Vagina (tissue), 2 donors: ENCODE measurements at regions not wholly inside any gene's neighbourhood (a gene's known extent, or its start where the extent isn't known, plus 50 kb on each side); places are given as distances from the start of the nearest gene placed in this dataset.
"Not testable (repeated sequence)": the region's sequence is repeated elsewhere in the genome, so short reads cannot be mapped to it uniquely, and the experiment has no call there.

Source experiments
- DNase-seq, 2 donors: peaks; one replicate each; pipeline ENCODE4 v3.0.0-alpha.2; 2017; ENCODE audit errors: extremely low spot score in 2 of 2
- H3K27ac ChIP-seq: fragments of 200-600 bp; sonication (generic); one replicate; pipeline ENCODE4 v1.5.1; 2019
- H3K27me3 ChIP-seq: fragments of 200-600 bp; sonication (generic); one replicate; pipeline ENCODE4 v1.5.1; 2019
- H3K36me3 ChIP-seq, 2 donors: fragments of 200-600 bp; sonication (generic); one replicate each; pipeline ENCODE4 v1.5.1; 2017 to 2019
- H3K4me1 ChIP-seq: fragments of 200-600 bp; sonication (generic); one replicate; pipeline ENCODE4 v1.5.1; 2019
- H3K4me3 ChIP-seq, 2 donors: fragments of 200-600 bp; sonication (generic); 1 replicate in 1 of 2; 2 replicates in 1 of 2; pipeline ENCODE4 v1.5.1; 2016 to 2019
- H3K9me3 ChIP-seq: fragments of 200-600 bp; sonication (generic); one replicate; pipeline ENCODE4 v1.5.1; 2019
- POLR2A ChIP-seq, 2 donors: fragments of 450-650 bp; IDR thresholded peaks; one replicate each; pipeline ENCODE4 v1.6.1; 2017; ENCODE audit warnings: antibody characterized with exemption in 2 of 2, mild to moderate bottlenecking in 2 of 2, moderate library complexity in 2 of 2
- POLR2AphosphoS5 ChIP-seq, 2 donors: sonication (generic); formaldehyde crosslinking; IDR thresholded peaks; one replicate each; pipeline ENCODE4 v1.9.0; 2017; ENCODE audit warnings: antibody characterized with exemption in 2 of 2, mild to moderate bottlenecking in 2 of 2, low read depth in 1 of 2; ENCODE audit not compliant: insufficient read depth in 1 of 2
- intact Hi-C: fragments of 100-400 bp; cut with DNase I; formaldehyde crosslinking; loops from one replicate; pipeline ENCODE4 v1.15.1; 2023
- TF ChIP-seq, protein P1 (sequence below), 3 experiments: fragments of 450-650 bp in 2 of 3; fragments of 200-600 bp in 1 of 3; sonication (generic) in 1 of 3; IDR thresholded peaks; one replicate each; pipeline ENCODE4 v1.5.1; 2017 to 2019; ENCODE audit warnings: antibody characterized with exemption in 3 of 3, mild to moderate bottlenecking in 2 of 3, moderate library complexity in 2 of 3

DNA sequence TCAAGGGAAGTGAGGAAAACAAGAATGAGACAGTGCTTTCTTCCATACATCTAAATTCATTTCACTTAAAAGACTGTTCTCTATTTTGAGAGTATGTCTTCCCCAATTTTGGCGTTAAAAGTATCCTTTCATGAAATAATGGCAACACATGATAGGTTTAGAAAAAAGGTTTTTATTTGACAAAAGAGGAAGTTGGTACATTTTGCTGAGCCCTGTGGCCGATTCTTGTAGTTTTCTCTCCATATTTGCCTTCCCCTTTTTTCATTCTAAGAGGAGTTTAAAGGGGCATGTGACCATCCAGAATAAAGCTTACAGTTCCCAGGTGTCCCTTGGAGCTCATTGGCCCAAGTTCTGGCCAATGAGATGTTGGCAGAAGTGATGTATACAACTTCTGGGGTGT lies 140.4 kb upstream of the KCNE2 start:
- no peaks in the 10 kb centered on the region for H3K27me3 ChIP-seq
- no peak overlapping the region for H3K27ac ChIP-seq
- TF ChIP-seq POLR2AphosphoS5 (IDR thresholded peaks at IDR 0.05; ENCODE audit: insufficient read depth in 1 of 2, low read depth in 1 of 2) (no peak), POLR2A (IDR thresholded peaks at IDR 0.05) (no peak)
- TF ChIP-seq, protein P1, sequence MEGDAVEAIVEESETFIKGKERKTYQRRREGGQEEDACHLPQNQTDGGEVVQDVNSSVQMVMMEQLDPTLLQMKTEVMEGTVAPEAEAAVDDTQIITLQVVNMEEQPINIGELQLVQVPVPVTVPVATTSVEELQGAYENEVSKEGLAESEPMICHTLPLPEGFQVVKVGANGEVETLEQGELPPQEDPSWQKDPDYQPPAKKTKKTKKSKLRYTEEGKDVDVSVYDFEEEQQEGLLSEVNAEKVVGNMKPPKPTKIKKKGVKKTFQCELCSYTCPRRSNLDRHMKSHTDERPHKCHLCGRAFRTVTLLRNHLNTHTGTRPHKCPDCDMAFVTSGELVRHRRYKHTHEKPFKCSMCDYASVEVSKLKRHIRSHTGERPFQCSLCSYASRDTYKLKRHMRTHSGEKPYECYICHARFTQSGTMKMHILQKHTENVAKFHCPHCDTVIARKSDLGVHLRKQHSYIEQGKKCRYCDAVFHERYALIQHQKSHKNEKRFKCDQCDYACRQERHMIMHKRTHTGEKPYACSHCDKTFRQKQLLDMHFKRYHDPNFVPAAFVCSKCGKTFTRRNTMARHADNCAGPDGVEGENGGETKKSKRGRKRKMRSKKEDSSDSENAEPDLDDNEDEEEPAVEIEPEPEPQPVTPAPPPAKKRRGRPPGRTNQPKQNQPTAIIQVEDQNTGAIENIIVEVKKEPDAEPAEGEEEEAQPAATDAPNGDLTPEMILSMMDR (IDR thresholded peaks at IDR 0.05): no peak
- DNase-seq: peak in 1 of 2 donors; percentile 47
- no peak overlapping the region for H3K4me3 ChIP-seq
- H3K9me3 ChIP-seq: no peaks in the 10 kb centered on the region
- no peaks in the 10 kb centered on the region for H3K4me1 ChIP-seq
- intact Hi-C loops: no loop called here
- H3K36me3 ChIP-seq: no peaks in the 10 kb centered on the region

DNA sequence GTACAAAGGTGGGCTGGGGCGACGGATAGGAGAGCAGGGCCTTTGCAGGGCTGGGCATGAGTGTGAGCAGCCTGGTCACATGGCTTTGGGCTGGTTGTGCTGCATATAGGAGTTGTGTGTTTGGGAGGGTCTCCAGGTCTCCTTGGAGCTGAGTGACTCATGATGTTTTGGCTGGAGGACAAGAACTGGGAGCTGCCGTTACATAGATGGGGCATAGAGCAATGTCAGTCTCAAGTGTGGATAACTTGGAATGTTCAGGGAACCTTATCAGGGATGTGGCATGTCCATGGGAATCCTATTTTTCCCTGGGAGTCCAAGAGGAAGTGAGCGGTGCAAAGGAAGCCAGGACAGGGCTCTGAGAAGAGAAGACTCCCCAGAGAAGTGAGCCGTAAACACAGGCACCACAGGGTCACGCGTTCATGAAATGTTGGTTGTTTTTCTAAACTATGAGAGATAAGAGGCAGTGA lies 136.4 kb upstream of the KCNE2 start:
- Histone ChIP-seq H3K27me3 (no peaks in the 10 kb centered on the region), H3K4me3 (no peak overlapping the region), H3K27ac (no peak overlapping the region), H3K4me1 (no peaks in the 10 kb centered on the region), H3K9me3 (no peaks in the 10 kb centered on the region), H3K36me3 (no peaks in the 10 kb centered on the region)
- TF ChIP-seq, protein P1 (IDR thresholded peaks at IDR 0.05): no peak
- no peak for TF ChIP-seq POLR2AphosphoS5 (IDR thresholded peaks at IDR 0.05; ENCODE audit: insufficient read depth in 1 of 2, low read depth in 1 of 2)
- no peak for TF ChIP-seq POLR2A (IDR thresholded peaks at IDR 0.05)
- DNase-seq: no peak
- intact Hi-C loops: no loop called here

DNA sequence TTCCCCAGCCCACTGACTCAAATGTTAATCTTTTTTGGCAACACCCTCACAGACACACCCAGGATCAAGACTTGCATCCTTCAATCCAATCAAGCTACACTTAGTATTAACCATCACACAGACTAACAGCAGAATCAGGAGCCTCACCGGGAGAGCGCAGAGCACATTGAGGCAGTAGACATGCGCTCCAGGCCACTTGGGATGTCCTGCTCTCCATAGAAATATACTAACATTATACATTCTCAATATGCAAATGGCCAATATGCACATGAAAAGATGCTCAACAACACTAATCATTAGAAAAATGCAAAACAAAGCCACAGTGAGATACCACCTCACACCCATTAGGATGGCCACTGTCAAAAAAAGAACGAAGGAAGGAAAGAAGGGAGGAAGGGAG lies 135.0 kb upstream of the KCNE2 start:
- Histone ChIP-seq H3K4me3 (no peak overlapping the region), H3K27me3 (no peaks in the 10 kb centered on the region), H3K27ac (no peak overlapping the region), H3K9me3 (no peaks in the 10 kb centered on the region), H3K4me1 (no peaks in the 10 kb centered on the region), H3K36me3 (no peaks in the 10 kb centered on the region)
- DNase-seq: no peak
- intact Hi-C loops: no loop called here
- TF ChIP-seq POLR2AphosphoS5 (IDR thresholded peaks at IDR 0.05; ENCODE audit: insufficient read depth in 1 of 2, low read depth in 1 of 2) (no peak), POLR2A (IDR thresholded peaks at IDR 0.05) (no peak)
- TF ChIP-seq, protein P1 (IDR thresholded peaks at IDR 0.05): no peak

DNA sequence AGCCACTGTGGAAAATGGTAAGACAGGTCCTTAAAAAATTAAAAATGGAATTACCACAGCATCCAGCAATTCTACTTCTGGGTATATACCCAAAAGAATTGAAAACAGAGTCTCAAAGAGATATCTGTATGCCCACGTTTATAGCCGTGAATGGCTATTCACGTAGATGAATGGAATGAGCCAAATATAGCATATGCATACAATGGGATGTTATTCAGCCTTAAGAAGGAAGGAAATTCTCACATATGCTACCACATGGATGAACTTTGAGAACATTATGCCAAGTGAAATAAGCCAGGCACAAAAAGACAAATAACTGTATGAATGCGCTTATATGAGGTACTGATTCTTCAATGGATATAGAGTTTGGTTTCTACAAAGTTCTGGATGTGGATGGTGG lies 134.5 kb upstream of the KCNE2 start:
- Histone ChIP-seq H3K27me3 (no peaks in the 10 kb centered on the region), H3K4me3 (no peak overlapping the region), H3K36me3 (no peaks in the 10 kb centered on the region), H3K27ac (no peak overlapping the region), H3K4me1 (no peaks in the 10 kb centered on the region), H3K9me3 (no peaks in the 10 kb centered on the region)
- DNase-seq: no peak
- TF ChIP-seq, protein P1 (IDR thresholded peaks at IDR 0.05): no peak
- TF ChIP-seq POLR2A (IDR thresholded peaks at IDR 0.05) (no peak), POLR2AphosphoS5 (IDR thresholded peaks at IDR 0.05; ENCODE audit: insufficient read depth in 1 of 2, low read depth in 1 of 2) (no peak)
- intact Hi-C loops: no loop called here

DNA sequence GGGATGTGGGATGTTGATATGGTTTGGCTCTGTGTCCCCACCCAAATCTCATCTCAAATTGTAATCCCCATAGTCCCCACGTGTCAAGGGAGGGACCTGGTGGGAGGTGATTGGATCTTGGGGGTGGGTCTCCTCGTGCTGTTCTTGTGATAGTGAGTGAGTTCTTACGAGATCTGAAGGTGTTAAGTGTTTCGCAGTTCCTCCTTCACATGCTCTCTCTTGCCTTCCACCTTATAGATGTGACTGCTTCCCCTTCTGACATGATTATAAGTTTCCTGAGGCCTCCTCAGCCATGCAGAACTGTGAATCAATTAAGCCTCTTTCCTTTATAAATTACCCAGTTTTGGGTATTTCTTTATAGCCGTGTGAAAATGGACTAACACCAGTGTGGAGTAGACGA lies 130.1 kb upstream of the KCNE2 start:
- H3K9me3 ChIP-seq, H3K36me3 ChIP-seq, H3K27ac ChIP-seq, H3K4me3 ChIP-seq, H3K27me3 ChIP-seq, DNase-seq, intact Hi-C loops, H3K4me1 ChIP-seq: not testable (repeated sequence)

DNA sequence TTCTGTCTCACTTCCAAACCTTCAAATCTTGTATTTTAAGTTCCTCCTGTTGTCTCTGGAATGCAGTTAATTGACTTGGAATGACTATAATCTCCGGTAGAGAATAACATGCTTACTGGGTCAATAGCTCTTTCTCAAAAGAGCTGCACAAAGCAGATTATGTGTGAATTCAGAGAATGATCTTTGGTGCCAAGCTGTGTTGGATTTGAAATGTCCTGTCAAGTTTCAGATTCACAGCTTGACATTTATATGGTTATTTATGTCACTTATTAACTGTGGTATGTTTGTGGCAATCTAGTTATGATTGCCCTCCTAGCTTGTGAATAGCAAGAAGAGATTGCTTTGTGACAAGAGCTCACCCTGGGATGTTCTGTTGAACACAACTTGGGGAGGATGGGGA lies 128.3 kb upstream of the KCNE2 start:
- TF ChIP-seq POLR2AphosphoS5 (IDR thresholded peaks at IDR 0.05; ENCODE audit: insufficient read depth in 1 of 2, low read depth in 1 of 2) (no peak), POLR2A (IDR thresholded peaks at IDR 0.05) (no peak)
- TF ChIP-seq, protein P1 (IDR thresholded peaks at IDR 0.05): no peak
- Histone ChIP-seq H3K27me3 (no peaks in the 10 kb centered on the region), H3K36me3 (no peaks in the 10 kb centered on the region), H3K27ac (no peak overlapping the region), H3K9me3 (no peaks in the 10 kb centered on the region), H3K4me1 (no peaks in the 10 kb centered on the region), H3K4me3 (no peak overlapping the region)
- intact Hi-C loops: no loop called here
- DNase-seq: no peak
